GM12878 (cell line): ENCODE measurements at regions not wholly inside any gene's neighbourhood (a gene's known extent, or its start where the extent isn't known, plus 50 kb on each side); places are given as distances from the start of the nearest gene placed in this dataset.

Experiments used
- ATAC-seq: fragments of 200-7000 bp; cut with Tn5 transposase; 3 replicates; pipeline ENCODE4 v1.9.1; 2020; ENCODE audit warnings: mild to moderate bottlenecking, moderate library complexity
- BruUV-seq: library from RNA; stranded (reverse); fragments of 400-500 nt; replicated peaks from 2 replicates; lab custom pipeline; 2021; lab: Mats Ljungman, UMichigan
- CTCF ChIA-PET: fragments of 300-600 bp; sonication (Branson Sonifier 250); formaldehyde crosslinking; extraction: SDS; loops from one replicate; lab custom pipeline; 2021; ENCODE audit warnings: inconsistent platforms; lab: Yijun Ruan, JAX
- POLR2A ChIA-PET: fragments of 350-600 bp; formaldehyde crosslinking; extraction: SDS; loops from one replicate; lab custom pipeline; 2021; ENCODE audit warnings: inconsistent platforms; lab: Charles Lee
- RAD21 ChIA-PET: fragments of 300-600 bp; sonication (Branson Sonifier 250); formaldehyde crosslinking; loops from one replicate; lab custom pipeline; 2023; ENCODE audit warnings: antibody characterized with exemption; ENCODE audit not compliant: unreplicated experiment; lab: Charles Lee
- SMC1A ChIA-PET: fragments of 300-600 bp; sonication (Branson Sonifier 250); formaldehyde crosslinking; loops from one replicate; lab custom pipeline; 2023; ENCODE audit not compliant: unreplicated experiment, uncharacterized antibody; lab: Charles Lee
- DNase-seq: peaks from one replicate; pipeline ENCODE4 v3.0.0-alpha.2; 2011; ENCODE audit warnings: low read depth, low spot score
- FAIRE-seq: peaks from 3 replicates; lab custom pipeline; 2011; peaks lifted over from hg19 to GRCh38; lab: Jason Lieb, UNC
- H2AFZ ChIP-seq: 2 replicates; pipeline ENCODE4 v1.6.0; 2011; ENCODE audit warnings: low read depth, low read length, control low read depth; ENCODE audit not compliant: control insufficient read depth
- H3K27ac ChIP-seq: 2 replicates; pipeline ENCODE4 v1.5.1; 2011; ENCODE audit warnings: control low read depth; ENCODE audit not compliant: control insufficient read depth, insufficient read depth
- H3K27me3 ChIP-seq, 2 experiments: replicated peaks in 1 of 2; 2 replicates each; pipeline versions ENCODE4 v1.6.0 to v1.6.1; 2011; ENCODE audit warnings: low read length in 1 of 2; ENCODE audit not compliant: control insufficient read depth in 2 of 2, insufficient read depth in 2 of 2
- H3K36me3 ChIP-seq, 2 experiments: 2 replicates each; pipeline ENCODE4 v1.5.1; 2011; ENCODE audit warnings: low read length in 1 of 2; ENCODE audit not compliant: control insufficient read depth in 2 of 2, insufficient read depth in 2 of 2
- H3K4me1 ChIP-seq: 2 replicates; pipeline ENCODE4 v1.6.1; 2011; ENCODE audit warnings: mild to moderate bottlenecking, low read length, moderate library complexity, mixed read lengths; ENCODE audit not compliant: control insufficient read depth, insufficient read depth
- H3K4me2 ChIP-seq: 2 replicates; pipeline ENCODE4 v1.6.0; 2011; ENCODE audit warnings: control low read depth; ENCODE audit not compliant: control insufficient read depth, insufficient read depth
- H3K4me3 ChIP-seq: fragments of 200-600 bp; sonication (generic); 2 replicates; pipeline ENCODE4 v1.5.1; 2016
- H3K79me2 ChIP-seq: 2 replicates; pipeline ENCODE4 v1.6.0; 2011; ENCODE audit warnings: low read length; ENCODE audit not compliant: control insufficient read depth, insufficient read depth
- H3K9ac ChIP-seq: 2 replicates; pipeline ENCODE4 v1.8.0; 2011; ENCODE audit warnings: low read length, control low read depth, mixed read lengths; ENCODE audit not compliant: control insufficient read depth, insufficient read depth
- H3K9me3 ChIP-seq: replicated peaks from 3 replicates; pipeline ENCODE4 v1.5.1; 2011; ENCODE audit warnings: mild to moderate bottlenecking, low read length; ENCODE audit not compliant: control insufficient read depth, insufficient read depth
- H4K20me1 ChIP-seq: 2 replicates; pipeline ENCODE4 v1.6.0; 2011; ENCODE audit not compliant: control insufficient read depth, insufficient read depth
- BMI1 ChIP-seq: fragments of 450-650 bp; IDR thresholded peaks from 2 replicates; pipeline ENCODE4 v1.6.1; 2016; ENCODE audit warnings: mild to moderate bottlenecking, moderate library complexity, borderline replicate concordance
- HDAC6 ChIP-seq: fragments of 200-600 bp; sonication (generic); IDR thresholded peaks from one replicate; pipeline ENCODE4 v1.8.0; 2017; ENCODE audit warnings: antibody characterized with exemption; ENCODE audit not compliant: unreplicated experiment
- IRF3 ChIP-seq: fragments of 450-650 bp; IDR thresholded peaks from 2 replicates; pipeline ENCODE4 v1.6.1; 2014; ENCODE audit warnings: mild to moderate bottlenecking
- IRF4 ChIP-seq: IDR thresholded peaks from 2 replicates; pipeline ENCODE4 v1.6.1; 2011; ENCODE audit warnings: low read depth, low read length
- LARP7 ChIP-seq: fragments of 450-650 bp; IDR thresholded peaks from 2 replicates; pipeline ENCODE4 v1.6.1; 2017; ENCODE audit warnings: mild to moderate bottlenecking
- NFIC ChIP-seq: IDR thresholded peaks from 2 replicates; pipeline ENCODE4 v1.6.1; 2012; ENCODE audit warnings: low read depth, mild to moderate bottlenecking, inconsistent platforms, low read length, moderate library complexity
- SKIL ChIP-seq: fragments of 450-650 bp; IDR thresholded peaks from 2 replicates; pipeline ENCODE4 v1.6.1; 2017; ENCODE audit warnings: mild to moderate bottlenecking, low read depth, inconsistent platforms; ENCODE audit not compliant: poor library complexity, severe bottlenecking
- ZNF274 ChIP-seq: IDR thresholded peaks from one replicate; pipeline ENCODE4 v1.8.0; 2011; ENCODE audit not compliant: insufficient read length, insufficient read depth
- WGBS: methylation state at CpG from one replicate; pipeline ENCODE4 v1.1.6; 2016; ENCODE audit warnings: low lambda C conversion rate; ENCODE audit not compliant: insufficient replicate concordance, insufficient coverage; ENCODE audit errors: missing lambda C conversion rate; 5-methylcytosine and 5-hydroxymethylcytosine counted together
- in situ Hi-C: fragments of 300-500 bp; cut with MboI; formaldehyde crosslinking; loops from 9 replicates; pipeline ENCODE4 v1.14.3; 2018; ENCODE audit warnings: mixed read lengths
- intact Hi-C: fragments of 100-400 bp; cut with micrococcal nuclease; formaldehyde crosslinking; loops from one replicate; pipeline ENCODE4 v1.14.2; 2022; ENCODE audit not compliant: unreplicated experiment
- TF ChIP-seq, protein P1 (sequence below): fragments of 150-350 bp; IDR thresholded peaks from 2 replicates; pipeline ENCODE4 v1.6.1; 2016; ENCODE audit warnings: low read depth, low read length
- TF ChIP-seq, protein P2 (sequence below): IDR thresholded peaks from 2 replicates; pipeline ENCODE4 v1.6.1; 2011; ENCODE audit warnings: borderline replicate concordance, low read depth, mild to moderate bottlenecking, moderate library complexity, low read length; ENCODE audit not compliant: insufficient read depth, poor library complexity, severe bottlenecking

DNA sequence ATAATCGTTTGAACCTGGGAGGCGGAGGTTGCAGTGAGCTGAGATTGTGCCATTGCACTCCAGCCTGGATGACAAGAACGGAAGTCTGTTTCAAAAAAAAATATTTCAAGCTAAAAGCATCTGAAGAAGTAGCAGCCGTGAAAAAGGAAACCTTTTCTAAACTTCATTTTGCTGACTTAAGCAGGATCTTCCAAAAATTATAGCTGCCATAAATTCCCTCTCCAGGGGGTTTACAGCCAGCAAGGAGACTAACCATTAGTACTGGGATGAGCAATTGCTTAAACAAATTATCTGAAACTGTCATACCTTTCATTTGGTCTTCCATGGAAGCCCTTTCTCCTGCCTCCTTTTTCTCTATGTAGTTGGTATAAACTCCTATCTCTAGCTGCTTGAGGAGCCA lies 69.9 kb upstream of the TSC22D1 start:
- Histone ChIP-seq H4K20me1 (no peaks in the 10 kb centered on the region), H3K79me2 (no peaks in the 10 kb centered on the region), H3K4me1 (no peaks in the 10 kb centered on the region), H3K27me3 (no peaks in the 10 kb centered on the region)
- intact Hi-C loops = no loop called here
- SMC1A ChIA-PET = no interaction called here
- TF ChIP-seq BMI1 = no peak
- TF ChIP-seq, protein P1, sequence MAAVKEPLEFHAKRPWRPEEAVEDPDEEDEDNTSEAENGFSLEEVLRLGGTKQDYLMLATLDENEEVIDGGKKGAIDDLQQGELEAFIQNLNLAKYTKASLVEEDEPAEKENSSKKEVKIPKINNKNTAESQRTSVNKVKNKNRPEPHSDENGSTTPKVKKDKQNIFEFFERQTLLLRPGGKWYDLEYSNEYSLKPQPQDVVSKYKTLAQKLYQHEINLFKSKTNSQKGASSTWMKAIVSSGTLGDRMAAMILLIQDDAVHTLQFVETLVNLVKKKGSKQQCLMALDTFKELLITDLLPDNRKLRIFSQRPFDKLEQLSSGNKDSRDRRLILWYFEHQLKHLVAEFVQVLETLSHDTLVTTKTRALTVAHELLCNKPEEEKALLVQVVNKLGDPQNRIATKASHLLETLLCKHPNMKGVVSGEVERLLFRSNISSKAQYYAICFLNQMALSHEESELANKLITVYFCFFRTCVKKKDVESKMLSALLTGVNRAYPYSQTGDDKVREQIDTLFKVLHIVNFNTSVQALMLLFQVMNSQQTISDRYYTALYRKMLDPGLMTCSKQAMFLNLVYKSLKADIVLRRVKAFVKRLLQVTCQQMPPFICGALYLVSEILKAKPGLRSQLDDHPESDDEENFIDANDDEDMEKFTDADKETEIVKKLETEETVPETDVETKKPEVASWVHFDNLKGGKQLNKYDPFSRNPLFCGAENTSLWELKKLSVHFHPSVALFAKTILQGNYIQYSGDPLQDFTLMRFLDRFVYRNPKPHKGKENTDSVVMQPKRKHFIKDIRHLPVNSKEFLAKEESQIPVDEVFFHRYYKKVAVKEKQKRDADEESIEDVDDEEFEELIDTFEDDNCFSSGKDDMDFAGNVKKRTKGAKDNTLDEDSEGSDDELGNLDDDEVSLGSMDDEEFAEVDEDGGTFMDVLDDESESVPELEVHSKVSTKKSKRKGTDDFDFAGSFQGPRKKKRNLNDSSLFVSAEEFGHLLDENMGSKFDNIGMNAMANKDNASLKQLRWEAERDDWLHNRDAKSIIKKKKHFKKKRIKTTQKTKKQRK = no peak
- TF ChIP-seq, all 136 proteins: peak for 0
- Histone ChIP-seq H3K36me3 (no peaks in the 10 kb centered on the region), H3K4me3 (no peak overlapping the region), H3K27ac (no peak overlapping the region), H3K4me2 (no peak overlapping the region), H2AFZ (no peak overlapping the region), H3K9me3 (no peaks in the 10 kb centered on the region), H3K9ac (no peak overlapping the region)
- ChIA-PET RAD21 (no interaction called here), CTCF (no interaction called here), POLR2A (no interaction called here)
- no peak for FAIRE-seq
- in situ Hi-C loops = no loop called here
- no peak for ATAC-seq
- 59% methylated on average over 4 of the region's 4 CpGs for WGBS
- no peak for DNase-seq
- no TSS peak for BruUV-seq

GRCh38 chr13:44643256-44643655 lies 67.1 kb upstream of the TSC22D1 start:
- Histone ChIP-seq H3K4me3 (no peak overlapping the region), H3K9me3 (no peaks in the 10 kb centered on the region), H3K79me2 (no peaks in the 10 kb centered on the region), H3K4me1 (no peaks in the 10 kb centered on the region), H2AFZ (no peak overlapping the region), H4K20me1 (no peaks in the 10 kb centered on the region), H3K36me3 (no peaks in the 10 kb centered on the region), H3K4me2 (no peak overlapping the region), H3K27me3 (no peaks in the 10 kb centered on the region), H3K9ac (no peak overlapping the region), H3K27ac (no peak overlapping the region)
- SMC1A ChIA-PET = no interaction called here
- CTCF ChIA-PET = interaction anchor here (0.7 kb wide), 1 partner anchor 187 kb away, joined by 3 read pairs; no protein-coding TSS in a partner anchor
- intact Hi-C loops = no loop called here
- DNase-seq (no peak), ATAC-seq (no peak), FAIRE-seq (no peak)
- in situ Hi-C loops = no loop called here
- WGBS = 67% methylated on average over 7 of the region's 7 CpGs
- RAD21 ChIA-PET = no interaction called here
- POLR2A ChIA-PET = no interaction called here
- no TSS peak for BruUV-seq
- no peak for TF ChIP-seq SKIL
- TF ChIP-seq ZNF274 = no peak
- TF ChIP-seq, protein P2, sequence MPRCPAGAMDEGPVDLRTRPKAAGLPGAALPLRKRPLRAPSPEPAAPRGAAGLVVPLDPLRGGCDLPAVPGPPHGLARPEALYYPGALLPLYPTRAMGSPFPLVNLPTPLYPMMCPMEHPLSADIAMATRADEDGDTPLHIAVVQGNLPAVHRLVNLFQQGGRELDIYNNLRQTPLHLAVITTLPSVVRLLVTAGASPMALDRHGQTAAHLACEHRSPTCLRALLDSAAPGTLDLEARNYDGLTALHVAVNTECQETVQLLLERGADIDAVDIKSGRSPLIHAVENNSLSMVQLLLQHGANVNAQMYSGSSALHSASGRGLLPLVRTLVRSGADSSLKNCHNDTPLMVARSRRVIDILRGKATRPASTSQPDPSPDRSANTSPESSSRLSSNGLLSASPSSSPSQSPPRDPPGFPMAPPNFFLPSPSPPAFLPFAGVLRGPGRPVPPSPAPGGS = no peak
- TF ChIP-seq IRF4 = no peak
- no peak for TF ChIP-seq HDAC6
- no peak for TF ChIP-seq NFIC
- TF ChIP-seq IRF3 = no peak
- TF ChIP-seq LARP7 = no peak
